ENCODE measurements at regions not wholly inside any gene's neighbourhood (a gene's known extent, or its start where the extent isn't known, plus 50 kb on each side); places are given as distances from the start of the nearest gene placed in this dataset.

GRCh38 chr1:166692346-166692745 is 146.9 kb upstream of the POGK start:
- H3K4me2 ChIP-seq (ENCODE audit: low read length), result no peak overlapping the region
- no peak for TF ChIP-seq EZH2phosphoT487 (IDR thresholded peaks at IDR 0.05; ENCODE audit: borderline replicate concordance)
- no peak for TF ChIP-seq ZBTB33 (IDR thresholded peaks at IDR 0.05; ENCODE audit: extremely low read depth, insufficient replicate concordance, low read length)
- TF ChIP-seq JUND (IDR thresholded peaks at IDR 0.05), result no peak
- no peak for TF ChIP-seq ZFX (IDR thresholded peaks at IDR 0.05)
- TF ChIP-seq RAD21 (IDR thresholded peaks at IDR 0.05; ENCODE audit: low read depth), result no peak
- TF ChIP-seq SRF (IDR thresholded peaks at IDR 0.05; ENCODE audit: low read depth), result no peak
- TF ChIP-seq FOSL1 (IDR thresholded peaks at IDR 0.05; ENCODE audit: low read depth), result no peak
- no peak for TF ChIP-seq EGR1 (IDR thresholded peaks at IDR 0.05; ENCODE audit: low read depth)
- ATAC-seq (no peak), DNase-seq (ENCODE audit: low read depth, low spot score) (no peak)
- intact Hi-C loops (cut with micrococcal nuclease), result no loop called here
- POLR2A ChIA-PET, result no interaction called here
- H2AFZ ChIP-seq (ENCODE audit: low read depth, low read length, poor library complexity, severe bottlenecking), result no peak overlapping the region
- H3K4me3 ChIP-seq (replicated peaks in 1 of 2; ENCODE audit: low read depth in 1 of 2, low read length in 2 of 2), result no peak overlapping the region
- H3K9ac ChIP-seq (ENCODE audit: low read length), result no peak overlapping the region
- no peaks in the 10 kb centered on the region; the same call in 1 of the 2 replicates for H4K20me1 ChIP-seq (ENCODE audit: insufficient read depth)
- H3K36me3 ChIP-seq (ENCODE audit: control insufficient read depth in 1 of 2, insufficient read depth in 2 of 2, low read length in 2 of 2), result no peaks in the 10 kb centered on the region
- no peak overlapping the region for H3K27ac ChIP-seq (ENCODE audit: low read depth, low read length)
- H3K27me3 ChIP-seq (ENCODE audit: insufficient read depth, low read length), result 0 out of 2 replicates have a peak, but pooled peaks cover 4% of the 10 kb centered on the region
- CTCF ChIA-PET, result no interaction called here
- no peaks in the 10 kb centered on the region for H3K9me3 ChIP-seq (ENCODE audit: control insufficient read depth in 1 of 2, insufficient read depth in 1 of 2, low read depth in 1 of 2, low read length in 2 of 2)
- RAD21 ChIA-PET (ENCODE audit: low non-redundant PET in 1 of 2, low total read pairs in 2 of 2, uncharacterized antibody in 2 of 2, unreplicated experiment in 2 of 2), result no interaction called here
- no peaks in the 10 kb centered on the region for H3K9me2 ChIP-seq (ENCODE audit: insufficient read depth)
- no peaks in the 10 kb centered on the region for H3K79me2 ChIP-seq (ENCODE audit: insufficient read depth, low read length)
- BruUV-seq (replicated peaks), result no TSS peak
- H3K4me1 ChIP-seq (ENCODE audit: control insufficient read depth in 1 of 2, insufficient read depth in 2 of 2, low read length in 2 of 2), result no peaks in the 10 kb centered on the region

GRCh38 chr1:166693158-166693557 is 146.1 kb upstream of the POGK start:
- Histone ChIP-seq H3K27me3 (ENCODE audit: insufficient read depth, low read length) (no peaks in the 10 kb centered on the region), H3K79me2 (ENCODE audit: insufficient read depth, low read length) (no peaks in the 10 kb centered on the region), H3K27ac (ENCODE audit: low read depth, low read length) (no peak overlapping the region), H3K9ac (ENCODE audit: low read length) (no peak overlapping the region), H3K9me2 (ENCODE audit: insufficient read depth) (no peaks in the 10 kb centered on the region), H3K4me1 (ENCODE audit: control insufficient read depth in 1 of 2, insufficient read depth in 2 of 2, low read length in 2 of 2) (no peaks in the 10 kb centered on the region), H4K20me1 (ENCODE audit: insufficient read depth) (no peaks in the 10 kb centered on the region; the same call in 1 of the 2 replicates), H3K36me3 (ENCODE audit: control insufficient read depth in 1 of 2, insufficient read depth in 2 of 2, low read length in 2 of 2) (no peaks in the 10 kb centered on the region), H2AFZ (ENCODE audit: low read depth, low read length, poor library complexity, severe bottlenecking) (no peak overlapping the region), H3K4me2 (ENCODE audit: low read length) (no peak overlapping the region), H3K9me3 (ENCODE audit: control insufficient read depth in 1 of 2, insufficient read depth in 1 of 2, low read depth in 1 of 2, low read length in 2 of 2) (no peaks in the 10 kb centered on the region), H3K4me3 (replicated peaks in 1 of 2; ENCODE audit: low read depth in 1 of 2, low read length in 2 of 2) (no peak overlapping the region)
- BruUV-seq (replicated peaks), result no TSS peak
- no peak for ATAC-seq
- no peak for TF ChIP-seq SIN3A (IDR thresholded peaks at IDR 0.05; ENCODE audit: low read depth)
- no peak for TF ChIP-seq JUND (IDR thresholded peaks at IDR 0.05)
- no peak for TF ChIP-seq TCF7L2 (IDR thresholded peaks at IDR 0.05; ENCODE audit: borderline replicate concordance, extremely low read depth, insufficient read depth, insufficient read length)
- TF ChIP-seq ATF3 (IDR thresholded peaks at IDR 0.05), result no peak
- no peak for TF ChIP-seq ZBTB33 (IDR thresholded peaks at IDR 0.05; ENCODE audit: extremely low read depth, insufficient replicate concordance, low read length)
- no peak for TF ChIP-seq CBX3 (IDR thresholded peaks at IDR 0.05; ENCODE audit: low read depth)
- TF ChIP-seq YY1 (IDR thresholded peaks at IDR 0.05; ENCODE audit: extremely low read depth, insufficient replicate concordance, low read depth, low read length), result no peak
- TF ChIP-seq SRF (IDR thresholded peaks at IDR 0.05; ENCODE audit: low read depth), result no peak
- TF ChIP-seq CEBPB (IDR thresholded peaks at IDR 0.05; ENCODE audit: low read depth), result no peak
- DNase-seq (ENCODE audit: low read depth, low spot score), result no peak
- ChIA-PET CTCF (no interaction called here), RAD21 (ENCODE audit: low non-redundant PET in 1 of 2, low total read pairs in 2 of 2, uncharacterized antibody in 2 of 2, unreplicated experiment in 2 of 2) (no interaction called here), POLR2A (no interaction called here)
- intact Hi-C loops (cut with micrococcal nuclease), result no loop called here
